PC-9 (cell line): ENCODE measurements at regions not wholly inside any gene's neighbourhood (a gene's known extent, or its start where the extent isn't known, plus 50 kb on each side); places are given as distances from the start of the nearest gene placed in this dataset.

Experiments used
- BruUV-seq: library from RNA; stranded (reverse); fragments of 400-500 nt; replicated peaks from 2 replicates; lab custom pipeline; 2021; lab: Mats Ljungman, UMichigan
- CTCF ChIA-PET: fragments of 300-600 bp; sonication (Branson Sonifier 250); formaldehyde crosslinking; loops from one replicate; lab custom pipeline; 2022; ENCODE audit warnings: antibody characterized with exemption; lab: Charles Lee
- POLR2A ChIA-PET: fragments of 300-600 bp; sonication (Branson Sonifier 250); formaldehyde crosslinking; loops from one replicate; lab custom pipeline; 2022; ENCODE audit warnings: antibody characterized with exemption; ENCODE audit not compliant: unreplicated experiment; lab: Charles Lee
- DNase-seq, 2 experiments: peaks; one replicate each; pipeline versions ENCODE4 v3.0.0 to v3.0.0-alpha.2; 2015 to 2022; ENCODE audit warnings: mixed read lengths in 1 of 2
- H2AFZ ChIP-seq: fragments of 200-600 bp; sonication (generic); 2 replicates; pipeline ENCODE4 v1.8.1; 2017; ENCODE audit warnings: antibody characterized with exemption
- H3F3A ChIP-seq: fragments of 200-600 bp; sonication (generic); 2 replicates; pipeline ENCODE4 v1.8.1; 2017; ENCODE audit warnings: antibody characterized with exemption, mild to moderate bottlenecking, low read depth; ENCODE audit not compliant: insufficient read depth
- H3K27ac ChIP-seq: fragments of 200-600 bp; sonication (generic); 2 replicates; pipeline ENCODE4 v1.6.1; 2016; ENCODE audit warnings: mixed run types
- H3K27me3 ChIP-seq: fragments of 200-600 bp; sonication (generic); 2 replicates; pipeline ENCODE4 v1.6.1; 2016; ENCODE audit warnings: low read depth, mixed run types; ENCODE audit not compliant: insufficient read depth
- H3K36me3 ChIP-seq: fragments of 200-600 bp; sonication (generic); 2 replicates; pipeline ENCODE4 v1.6.1; 2016; ENCODE audit warnings: low read depth, mixed run types
- H3K4me1 ChIP-seq: fragments of 200-600 bp; sonication (generic); replicated peaks from 2 replicates; pipeline ENCODE4 v1.6.1; 2016; ENCODE audit warnings: mixed run types; ENCODE audit not compliant: insufficient read depth
- H3K4me2 ChIP-seq: fragments of 200-600 bp; sonication (generic); 2 replicates; pipeline ENCODE4 v1.6.1; 2017; ENCODE audit warnings: mixed run types
- H3K4me3 ChIP-seq: fragments of 200-600 bp; sonication (generic); 2 replicates; pipeline ENCODE4 v1.6.1; 2016; ENCODE audit warnings: mixed run types
- H3K79me2 ChIP-seq: fragments of 200-600 bp; sonication (generic); 2 replicates; pipeline ENCODE4 v1.6.1; 2017; ENCODE audit warnings: low read depth, mixed run types
- H3K9me2 ChIP-seq: fragments of 200-600 bp; sonication (generic); 2 replicates; pipeline ENCODE4 v1.8.1; 2017; ENCODE audit warnings: mild to moderate bottlenecking; ENCODE audit not compliant: insufficient read depth
- H3K9me3 ChIP-seq: fragments of 200-600 bp; sonication (generic); 2 replicates; pipeline ENCODE4 v1.8.1; 2016; ENCODE audit warnings: low read depth; ENCODE audit not compliant: insufficient read depth
- H4K20me1 ChIP-seq: fragments of 200-600 bp; sonication (generic); 2 replicates; pipeline ENCODE4 v1.8.1; 2017; ENCODE audit not compliant: insufficient read depth
- CTCF ChIP-seq: fragments of 200-600 bp; sonication (generic); conservative IDR thresholded peaks from 2 replicates; pipeline ENCODE4 v1.6.1; 2017; ENCODE audit warnings: mixed run types, antibody characterized with exemption, mild to moderate bottlenecking, moderate library complexity
- EZH2 ChIP-seq: fragments of 200-600 bp; sonication (generic); IDR thresholded peaks from 2 replicates; pipeline ENCODE4 v1.8.0; 2017; ENCODE audit warnings: antibody characterized with exemption, low read depth
- intact Hi-C: fragments of 100-400 bp; cut with micrococcal nuclease; formaldehyde crosslinking; loops from one replicate; pipeline ENCODE4 v1.10.0; 2022; ENCODE audit not compliant: unreplicated experiment

DNA sequence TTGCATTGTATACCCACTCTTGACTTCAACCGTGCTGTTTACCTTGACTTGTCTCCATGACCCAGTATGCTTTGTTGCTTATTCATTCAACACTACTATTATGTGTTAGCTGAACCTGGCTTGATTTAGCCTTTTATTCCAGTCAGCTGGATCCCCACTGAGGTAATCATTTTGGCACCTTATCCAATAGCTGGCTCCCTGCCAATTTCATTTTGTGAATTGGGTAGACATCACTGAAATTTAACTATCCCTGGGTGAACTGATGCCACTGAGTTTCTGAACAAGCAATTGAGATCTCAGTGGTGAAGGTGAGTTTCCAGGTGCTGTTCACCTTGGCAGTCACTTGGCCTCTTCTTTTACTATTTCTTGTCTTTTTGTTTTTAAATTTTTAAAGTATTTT is 584.3 kb downstream of the ADCYAP1 start:
- DNase-seq: no peak
- H4K20me1 ChIP-seq: no peaks in the 10 kb centered on the region
- no peak for TF ChIP-seq EZH2
- TF ChIP-seq CTCF: no peak
- no TSS peak for BruUV-seq
- H3K9me2 ChIP-seq: no peaks in the 10 kb centered on the region
- no peak overlapping the region for H3K27ac ChIP-seq
- H3K4me3 ChIP-seq: no peak overlapping the region
- H2AFZ ChIP-seq: no peak overlapping the region
- H3K4me2 ChIP-seq: no peak overlapping the region
- H3K36me3 ChIP-seq: no peaks in the 10 kb centered on the region
- H3K9me3 ChIP-seq: no peaks in the 10 kb centered on the region
- H3K4me1 ChIP-seq: no peaks in the 10 kb centered on the region
- POLR2A ChIA-PET: no interaction called here
- CTCF ChIA-PET: interaction anchor here (0.6 kb wide), 1 partner anchor 616 kb away, joined by 4 read pairs; no protein-coding TSS in a partner anchor
- no peaks in the 10 kb centered on the region for H3K27me3 ChIP-seq
- intact Hi-C loops: loop anchor here (10.0 kb wide), 1 partner anchor 614 kb away; no protein-coding TSS in a partner anchor
- no peaks in the 10 kb centered on the region for H3K79me2 ChIP-seq
- no peaks in the 10 kb centered on the region for H3F3A ChIP-seq

- no peaks in the 10 kb centered on the region for H3K79me2 ChIP-seq
- POLR2A ChIA-PET: no interaction called here
- no TSS peak for BruUV-seq
- no peaks in the 10 kb centered on the region for H3K27me3 ChIP-seq
- H3K4me2 ChIP-seq: no peak overlapping the region
- H3K27ac ChIP-seq: no peak overlapping the region
- no peak for DNase-seq
- 0 out of 2 replicates have a peak, but pooled peaks cover 6% of the 10 kb centered on the region for H3K9me3 ChIP-seq
- H4K20me1 ChIP-seq: no peaks in the 10 kb centered on the region
- no peak overlapping the region for H3K4me3 ChIP-seq
- no peaks in the 10 kb centered on the region for H3K9me2 ChIP-seq
- intact Hi-C loops: no loop called here
- H2AFZ ChIP-seq: no peak overlapping the region
- no peaks in the 10 kb centered on the region for H3K4me1 ChIP-seq
- CTCF ChIA-PET: no interaction called here
- TF ChIP-seq CTCF (no peak), EZH2 (no peak)
- H3K36me3 ChIP-seq: no peaks in the 10 kb centered on the region
- no peaks in the 10 kb centered on the region for H3F3A ChIP-seq
These were observed 590.7 kb downstream of the ADCYAP1 start for GRCh38 chr18:1495387-1495786.

DNA sequence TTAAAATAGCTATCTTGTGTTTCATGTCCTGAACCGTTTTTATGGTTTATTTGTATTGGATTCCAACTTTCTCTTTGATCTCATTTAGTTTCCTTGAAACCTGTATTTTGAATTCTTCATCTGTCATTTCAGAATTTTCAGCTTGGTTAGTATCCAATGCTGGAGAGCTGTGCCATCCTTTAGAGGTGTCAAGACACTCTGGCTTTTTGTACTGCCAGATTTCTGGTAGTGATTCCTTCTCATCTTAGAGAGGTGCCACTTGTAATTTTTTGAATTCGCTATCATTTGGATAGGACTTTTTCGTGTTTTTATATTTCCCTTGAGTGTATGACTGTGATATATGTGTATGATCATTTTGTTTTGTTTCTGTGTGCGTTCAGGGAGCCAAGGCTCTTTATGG is 591.4 kb downstream of the ADCYAP1 start:
- Histone ChIP-seq H3K27ac (no peak overlapping the region), H4K20me1 (no peaks in the 10 kb centered on the region), H3K27me3 (no peaks in the 10 kb centered on the region), H2AFZ (no peak overlapping the region), H3K79me2 (no peaks in the 10 kb centered on the region), H3K36me3 (no peaks in the 10 kb centered on the region), H3K9me2 (no peaks in the 10 kb centered on the region), H3K9me3 (0 out of 2 replicates have a peak, but pooled peaks cover 6% of the 10 kb centered on the region), H3K4me3 (no peak overlapping the region), H3F3A (no peaks in the 10 kb centered on the region), H3K4me2 (no peak overlapping the region), H3K4me1 (no peaks in the 10 kb centered on the region)
- intact Hi-C loops: no loop called here
- TF ChIP-seq CTCF: no peak
- no peak for TF ChIP-seq EZH2
- POLR2A ChIA-PET: interaction anchor here (0.6 kb wide), 1 partner anchor 13 kb away, joined by 11 read pairs; no protein-coding TSS in a partner anchor
- CTCF ChIA-PET: no interaction called here
- no TSS peak for BruUV-seq
- DNase-seq: no peak
